ENCODE measurements at regions not wholly inside any gene's neighbourhood (a gene's known extent, or its start where the extent isn't known, plus 50 kb on each side); places are given as distances from the start of the nearest gene placed in this dataset.

- peaks cover 49% of the 10 kb centered on the region for H3K4me1 Mint-ChIP-seq (ENCODE audit: low read depth, unreplicated experiment)
- no peak overlapping the region for H3K27ac Mint-ChIP-seq (ENCODE audit: unreplicated experiment)
Observed at GRCh38 chr10:110403593-110403992, 94.1 kb upstream of the DUSP5 start.

GRCh38 chr10:110404413-110404812 is 93.3 kb upstream of the DUSP5 start:
- peaks cover 23% of the 10 kb centered on the region for H3K36me3 Mint-ChIP-seq (ENCODE audit: insufficient read depth, unreplicated experiment)
- BruUV-seq (replicated peaks) = no TSS peak
- H3K4me1 Mint-ChIP-seq (ENCODE audit: low read depth, unreplicated experiment) = peaks cover 49% of the 10 kb centered on the region
- TF ChIP-seq CTCF (IDR thresholded peaks at IDR 0.05; ENCODE audit: unreplicated experiment) = no peak
- H3K4me3 Mint-ChIP-seq (ENCODE audit: low read depth, unreplicated experiment) = no peak overlapping the region
- H3K27me3 Mint-ChIP-seq (ENCODE audit: unreplicated experiment) = no peaks in the 10 kb centered on the region
- H3K27ac Mint-ChIP-seq (ENCODE audit: unreplicated experiment) = no peak overlapping the region
- H3K9me3 Mint-ChIP-seq (ENCODE audit: low read depth, unreplicated experiment) = no peaks in the 10 kb centered on the region
- intact Hi-C loops (cut with micrococcal nuclease; ENCODE audit: unreplicated experiment) = no loop called here
- CTCF ChIA-PET = no interaction called here
- no peak for DNase-seq

More at GRCh38 chr10:110403593-110403992, 94.1 kb upstream of the DUSP5 start:
- CTCF ChIA-PET = no interaction called here
- no peaks in the 10 kb centered on the region for H3K9me3 Mint-ChIP-seq (ENCODE audit: low read depth, unreplicated experiment)
- no peak overlapping the region for H3K4me3 Mint-ChIP-seq (ENCODE audit: low read depth, unreplicated experiment)
- intact Hi-C loops (cut with micrococcal nuclease; ENCODE audit: unreplicated experiment) = no loop called here
- TF ChIP-seq CTCF (IDR thresholded peaks at IDR 0.05; ENCODE audit: unreplicated experiment) = no peak
- H3K27me3 Mint-ChIP-seq (ENCODE audit: unreplicated experiment) = no peaks in the 10 kb centered on the region
- BruUV-seq (replicated peaks) = no TSS peak
- DNase-seq = no peak
- peaks cover 26% of the 10 kb centered on the region for H3K36me3 Mint-ChIP-seq (ENCODE audit: insufficient read depth, unreplicated experiment)

- CTCF ChIA-PET = no interaction called here
- Mint-ChIP-seq H3K9me3 (ENCODE audit: low read depth, unreplicated experiment) (no peaks in the 10 kb centered on the region), H3K36me3 (ENCODE audit: insufficient read depth, unreplicated experiment) (peaks cover 19% of the 10 kb centered on the region), H3K27ac (ENCODE audit: unreplicated experiment) (no peak overlapping the region), H3K4me1 (ENCODE audit: low read depth, unreplicated experiment) (peaks cover 49% of the 10 kb centered on the region), H3K4me3 (ENCODE audit: low read depth, unreplicated experiment) (no peak overlapping the region), H3K27me3 (ENCODE audit: unreplicated experiment) (no peaks in the 10 kb centered on the region)
- no peak for TF ChIP-seq CTCF (IDR thresholded peaks at IDR 0.05; ENCODE audit: unreplicated experiment)
- intact Hi-C loops (cut with micrococcal nuclease; ENCODE audit: unreplicated experiment) = no loop called here
- no TSS peak for BruUV-seq (replicated peaks)
- no peak for DNase-seq
Observed at GRCh38 chr10:110404825-110405224, 92.9 kb upstream of the DUSP5 start.

- peaks cover 23% of the 10 kb centered on the region for H3K36me3 Mint-ChIP-seq (ENCODE audit: insufficient read depth, unreplicated experiment)
Observed at GRCh38 chr10:110405380-110405779, 92.3 kb upstream of the DUSP5 start.

More at GRCh38 chr10:110405380-110405779, 92.3 kb upstream of the DUSP5 start:
- intact Hi-C loops (cut with micrococcal nuclease; ENCODE audit: unreplicated experiment) = no loop called here
- CTCF ChIA-PET = no interaction called here
- no peak overlapping the region for H3K4me3 Mint-ChIP-seq (ENCODE audit: low read depth, unreplicated experiment)
- no peaks in the 10 kb centered on the region for H3K9me3 Mint-ChIP-seq (ENCODE audit: low read depth, unreplicated experiment)
- no peak for TF ChIP-seq CTCF (IDR thresholded peaks at IDR 0.05; ENCODE audit: unreplicated experiment)
- DNase-seq = no peak
- H3K27ac Mint-ChIP-seq (ENCODE audit: unreplicated experiment) = no peak overlapping the region
- H3K27me3 Mint-ChIP-seq (ENCODE audit: unreplicated experiment) = no peaks in the 10 kb centered on the region
- peaks cover 52% of the 10 kb centered on the region for H3K4me1 Mint-ChIP-seq (ENCODE audit: low read depth, unreplicated experiment)
- no TSS peak for BruUV-seq (replicated peaks)
